CD4-positive, alpha-beta T cell (primary cell): ENCODE measurements at regions not wholly inside any gene's neighbourhood (a gene's known extent, or its start where the extent isn't known, plus 50 kb on each side); places are given as distances from the start of the nearest gene placed in this dataset.

Experiments used
- ATAC-seq: fragments of 200-7000 bp; cut with Tn5 transposase; one replicate; pipeline ENCODE4 v1.10.0; 2022; ENCODE audit warnings: mild to moderate bottlenecking; ENCODE audit not compliant: poor library complexity
- CTCF ChIA-PET: fragments of 350-600 bp; sonication (Branson Sonifier 250); formaldehyde crosslinking; loops from one replicate; lab custom pipeline; 2021; ENCODE audit warnings: antibody characterized with exemption, inconsistent platforms; lab: Charles Lee
- POLR2A ChIA-PET: fragments of 350-600 bp; sonication (Branson Sonifier 250); formaldehyde crosslinking; loops from one replicate; lab custom pipeline; 2021; ENCODE audit warnings: antibody characterized with exemption, inconsistent platforms; lab: Charles Lee
- DNase-seq, 14 experiments: peaks; one replicate each; pipeline ENCODE4 v3.0.0-alpha.2; 2013 to 2020; ENCODE audit warnings: mixed read lengths in 2 of 14
- H3K27ac ChIP-seq, 2 donors: one replicate each; pipeline versions ENCODE4 v1.5.1 to v1.7.0; 2013; ENCODE audit warnings: low read length in 2 of 2, low read depth in 1 of 2, mild to moderate bottlenecking in 1 of 2
- H3K27me3 ChIP-seq, 2 experiments: 1 replicate in 1 of 2; 2 replicates in 1 of 2; pipeline versions ENCODE4 v1.6.1 to v1.7.0; 2013; ENCODE audit warnings: low read length in 2 of 2, control low read depth in 1 of 2, mild to moderate bottlenecking in 1 of 2, moderate library complexity in 1 of 2; ENCODE audit not compliant: insufficient read depth in 2 of 2, control insufficient read depth in 1 of 2
- H3K36me3 ChIP-seq: one replicate; pipeline ENCODE4 v1.6.1; 2013; ENCODE audit warnings: low read length, control low read depth; ENCODE audit not compliant: insufficient read depth
- H3K4me1 ChIP-seq: one replicate; pipeline ENCODE4 v1.6.1; 2013; ENCODE audit warnings: low read length, control low read depth; ENCODE audit not compliant: insufficient read depth
- H3K4me3 ChIP-seq: one replicate; pipeline ENCODE4 v1.5.1; 2013; ENCODE audit warnings: mild to moderate bottlenecking, low read length, moderate library complexity
- H3K9me3 ChIP-seq, 2 experiments: 1 replicate in 1 of 2; 2 replicates in 1 of 2; pipeline versions ENCODE4 v1.6.1 to v1.7.0; 2013; ENCODE audit warnings: low read length in 2 of 2, mild to moderate bottlenecking in 2 of 2, control low read depth in 1 of 2, moderate library complexity in 1 of 2; ENCODE audit not compliant: control insufficient read depth in 1 of 2, insufficient read depth in 1 of 2
- H3K27ac Mint-ChIP-seq: one replicate; pipeline ENCODE4 v1.8.0; 2020; ENCODE audit warnings: mixed read lengths
- H3K27me3 Mint-ChIP-seq: one replicate; pipeline ENCODE4 v1.8.0; 2021; ENCODE audit warnings: mixed read lengths
- H3K36me3 Mint-ChIP-seq: one replicate; pipeline ENCODE4 v1.8.0; 2021; ENCODE audit warnings: low read depth, mixed read lengths
- H3K4me1 Mint-ChIP-seq: one replicate; pipeline ENCODE4 v1.8.0; 2021; ENCODE audit warnings: low read depth, mixed read lengths
- H3K4me3 Mint-ChIP-seq: one replicate; pipeline ENCODE4 v1.8.0; 2020; ENCODE audit warnings: mild to moderate bottlenecking, mixed read lengths
- H3K9me3 Mint-ChIP-seq: one replicate; pipeline ENCODE4 v1.8.0; 2020; ENCODE audit warnings: mixed read lengths
- CTCF ChIP-seq: fragments of 200-600 bp; IDR thresholded peaks from one replicate; pipeline ENCODE4 v1.8.0; 2022; ENCODE audit warnings: antibody characterized with exemption, mild to moderate bottlenecking
- intact Hi-C, 2 experiments: fragments of 100-400 bp; cut with DNase I in 1 of 2; cut with micrococcal nuclease in 1 of 2; formaldehyde crosslinking; loops; one replicate each; pipeline versions ENCODE4 v1.15.1 to v1.9.0; 2023 to 2025; cut with DNase I, micrococcal nuclease

- ATAC-seq (no peak), DNase-seq (no peak)
- intact Hi-C loops: no loop called here
- peaks cover 6% of the 10 kb centered on the region for H3K9me3 Mint-ChIP-seq
- H3K36me3 Mint-ChIP-seq: no peaks in the 10 kb centered on the region
- H3K27ac ChIP-seq: no peak overlapping the region
- no peak overlapping the region for H3K27ac Mint-ChIP-seq
- no peak overlapping the region for H3K4me3 ChIP-seq
- ChIA-PET CTCF (no interaction called here), POLR2A (no interaction called here)
- H3K4me1 Mint-ChIP-seq: no peaks in the 10 kb centered on the region
- peaks cover 0 to 7% of the 10 kb centered on the region in 2 experiments for H3K9me3 ChIP-seq
- no peaks in the 10 kb centered on the region for H3K4me1 ChIP-seq
- no peak for TF ChIP-seq CTCF
- no peaks in the 10 kb centered on the region for H3K36me3 ChIP-seq
- H3K27me3 ChIP-seq: no peaks in the 10 kb centered on the region
- no peak overlapping the region for H3K4me3 Mint-ChIP-seq
- peaks cover 16% of the 10 kb centered on the region for H3K27me3 Mint-ChIP-seq
Observed at GRCh38 chr9:115615821-115616665, 498.1 kb upstream of the TNC start.

DNA sequence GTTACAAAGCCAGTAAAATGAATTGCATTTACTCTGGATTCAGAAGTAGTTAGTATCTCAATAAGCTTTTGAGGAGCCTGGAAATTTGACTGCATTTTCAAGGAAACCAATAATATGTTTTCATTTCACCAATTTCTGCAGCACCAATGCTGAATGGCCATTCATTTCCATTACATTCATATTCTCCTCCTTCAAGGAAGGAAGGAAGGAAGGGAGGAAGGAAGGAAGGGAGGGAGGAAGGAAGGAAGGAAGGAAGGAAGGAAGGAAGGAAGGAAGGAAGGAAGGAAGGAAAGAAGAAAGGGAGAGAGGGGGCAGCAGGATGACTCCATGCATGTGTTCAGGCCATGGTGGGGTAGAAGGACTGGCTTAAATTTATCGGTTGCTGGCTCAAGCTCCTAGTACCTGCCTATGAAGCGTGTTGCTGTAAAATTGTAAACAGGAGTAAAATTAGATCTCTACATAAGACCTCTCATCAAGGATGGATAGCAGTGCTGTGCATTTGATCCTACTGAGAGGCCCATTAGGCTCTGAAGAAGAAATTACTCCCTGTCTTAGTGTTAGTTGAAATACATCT lies 498.8 kb upstream of the TNC start:
- Histone ChIP-seq H3K4me3 (no peak overlapping the region), H3K4me1 (no peaks in the 10 kb centered on the region), H3K27ac (no peak overlapping the region), H3K9me3 (peaks cover 0 to 7% of the 10 kb centered on the region in 2 experiments), H3K27me3 (no peaks in the 10 kb centered on the region), H3K36me3 (no peaks in the 10 kb centered on the region)
- Mint-ChIP-seq H3K27me3 (peaks cover 19% of the 10 kb centered on the region), H3K4me3 (no peak overlapping the region), H3K36me3 (no peaks in the 10 kb centered on the region), H3K9me3 (peaks cover 8% of the 10 kb centered on the region), H3K27ac (no peak overlapping the region), H3K4me1 (no peaks in the 10 kb centered on the region)
- ChIA-PET POLR2A (no interaction called here), CTCF (no interaction called here)
- DNase-seq (no peak), ATAC-seq (no peak)
- no peak for TF ChIP-seq CTCF
- intact Hi-C loops: no loop called here

GRCh38 chr9:115625251-115625650 lies 507.3 kb upstream of the TNC start:
- H3K9me3 Mint-ChIP-seq: peaks cover 5% of the 10 kb centered on the region
- no peak overlapping the region for H3K27ac ChIP-seq
- intact Hi-C loops: no loop called here
- no peak overlapping the region for H3K27ac Mint-ChIP-seq
- ChIA-PET POLR2A (no interaction called here), CTCF (no interaction called here)
- no peaks in the 10 kb centered on the region for H3K4me1 Mint-ChIP-seq
- peaks cover 8% of the 10 kb centered on the region for H3K27me3 Mint-ChIP-seq
- no peak for DNase-seq
- ATAC-seq: no peak
- TF ChIP-seq CTCF: no peak
- no peaks in the 10 kb centered on the region for H3K36me3 Mint-ChIP-seq
- H3K27me3 ChIP-seq: no peaks in the 10 kb centered on the region
- no peaks in the 10 kb centered on the region for H3K9me3 ChIP-seq
- H3K4me3 ChIP-seq: no peak overlapping the region
- no peaks in the 10 kb centered on the region for H3K4me1 ChIP-seq
- H3K4me3 Mint-ChIP-seq: no peak overlapping the region
- H3K36me3 ChIP-seq: no peaks in the 10 kb centered on the region
